B cell (primary cell): ENCODE measurements at regions not wholly inside any gene's neighbourhood (a gene's known extent, or its start where the extent isn't known, plus 50 kb on each side); places are given as distances from the start of the nearest gene placed in this dataset.

Experiments used
- CTCF ChIP-seq: fragments of 200-600 bp; IDR thresholded peaks from one replicate; pipeline ENCODE4 v1.8.0; 2022; ENCODE audit warnings: antibody characterized with exemption, mild to moderate bottlenecking
- EZH2 ChIP-seq: IDR thresholded peaks from 2 replicates; pipeline ENCODE4 v1.6.1; 2012; ENCODE audit warnings: borderline replicate concordance, low read depth, mild to moderate bottlenecking, moderate library complexity, low read length; ENCODE audit not compliant: insufficient read depth, poor library complexity, severe bottlenecking

GRCh38 chr1:87851490-87851889 is 522.8 kb downstream of the LMO4 start:
- no peak for TF ChIP-seq CTCF
- TF ChIP-seq EZH2, result no peak
